Lower leg skin (tissue), 4 donors: ENCODE measurements at regions not wholly inside any gene's neighbourhood (a gene's known extent, or its start where the extent isn't known, plus 50 kb on each side); places are given as distances from the start of the nearest gene placed in this dataset.

Source experiments
- DNase-seq, 2 donors: peaks; one replicate each; pipeline ENCODE4 v3.0.0-alpha.2; 2019; ENCODE audit warnings: low spot score in 2 of 2
- H3K4me3 ChIP-seq: fragments of 200-600 bp; sonication (generic); 2 replicates; pipeline ENCODE4 v1.5.1; 2017; ENCODE audit warnings: mild to moderate bottlenecking, low read depth; ENCODE audit not compliant: poor library complexity, severe bottlenecking
- POLR2A ChIP-seq, 2 donors: fragments of 450-650 bp; IDR thresholded peaks; one replicate each; pipeline ENCODE4 v1.6.1; 2016 to 2017; ENCODE audit warnings: antibody characterized with exemption in 2 of 2, mild to moderate bottlenecking in 1 of 2, moderate library complexity in 1 of 2
- WGBS, 2 donors: methylation state at CpG; one replicate each; pipeline ENCODE4 v1.1.5; 2018; 5-methylcytosine and 5-hydroxymethylcytosine counted together
- intact Hi-C: fragments of 100-400 bp; cut with DNase I; formaldehyde crosslinking; loops from one replicate; pipeline ENCODE4 v1.15.0; 2023; ENCODE audit warnings: low total_unique reads
- TF ChIP-seq, protein P1 (sequence below), 3 donors: fragments of 450-650 bp; IDR thresholded peaks; one replicate each; pipeline ENCODE4 v1.5.1; 2016; ENCODE audit warnings: antibody characterized with exemption in 3 of 3, mild to moderate bottlenecking in 3 of 3, moderate library complexity in 2 of 3

- WGBS, 2 donors: 78 to 79% methylated on average over 2 of the region's 2 CpGs
- intact Hi-C loops: no loop called here
These were observed 853.0 kb upstream of the EPHA7 start for GRCh38 chr6:94272327-94272726.

GRCh38 chr6:94270091-94270948, 851.0 kb upstream of the EPHA7 start:
- DNase-seq: no peak
- 49 to 50% methylated on average over 4 of the region's 4 CpGs for WGBS, 2 donors
- no peak overlapping the region for H3K4me3 ChIP-seq
- TF ChIP-seq POLR2A (IDR thresholded peaks at IDR 0.05): no peak
- TF ChIP-seq, protein P1, sequence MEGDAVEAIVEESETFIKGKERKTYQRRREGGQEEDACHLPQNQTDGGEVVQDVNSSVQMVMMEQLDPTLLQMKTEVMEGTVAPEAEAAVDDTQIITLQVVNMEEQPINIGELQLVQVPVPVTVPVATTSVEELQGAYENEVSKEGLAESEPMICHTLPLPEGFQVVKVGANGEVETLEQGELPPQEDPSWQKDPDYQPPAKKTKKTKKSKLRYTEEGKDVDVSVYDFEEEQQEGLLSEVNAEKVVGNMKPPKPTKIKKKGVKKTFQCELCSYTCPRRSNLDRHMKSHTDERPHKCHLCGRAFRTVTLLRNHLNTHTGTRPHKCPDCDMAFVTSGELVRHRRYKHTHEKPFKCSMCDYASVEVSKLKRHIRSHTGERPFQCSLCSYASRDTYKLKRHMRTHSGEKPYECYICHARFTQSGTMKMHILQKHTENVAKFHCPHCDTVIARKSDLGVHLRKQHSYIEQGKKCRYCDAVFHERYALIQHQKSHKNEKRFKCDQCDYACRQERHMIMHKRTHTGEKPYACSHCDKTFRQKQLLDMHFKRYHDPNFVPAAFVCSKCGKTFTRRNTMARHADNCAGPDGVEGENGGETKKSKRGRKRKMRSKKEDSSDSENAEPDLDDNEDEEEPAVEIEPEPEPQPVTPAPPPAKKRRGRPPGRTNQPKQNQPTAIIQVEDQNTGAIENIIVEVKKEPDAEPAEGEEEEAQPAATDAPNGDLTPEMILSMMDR (IDR thresholded peaks at IDR 0.05): no peak
- intact Hi-C loops: no loop called here

More at GRCh38 chr6:94272327-94272726, 853.0 kb upstream of the EPHA7 start:
- H3K4me3 ChIP-seq: no peak overlapping the region
- DNase-seq: no peak
- TF ChIP-seq, protein P1 (IDR thresholded peaks at IDR 0.05): no peak
- no peak for TF ChIP-seq POLR2A (IDR thresholded peaks at IDR 0.05)

GRCh38 chr6:94269256-94269655, 849.9 kb upstream of the EPHA7 start:
- TF ChIP-seq POLR2A (IDR thresholded peaks at IDR 0.05): no peak
- TF ChIP-seq, protein P1 (IDR thresholded peaks at IDR 0.05): no peak
- intact Hi-C loops: no loop called here
- H3K4me3 ChIP-seq: no peak overlapping the region
- no peak for DNase-seq

- intact Hi-C loops: no loop called here
- no peak for DNase-seq
- H3K4me3 ChIP-seq: no peak overlapping the region
- TF ChIP-seq, protein P1 (IDR thresholded peaks at IDR 0.05): no peak
- TF ChIP-seq POLR2A (IDR thresholded peaks at IDR 0.05): no peak
These were observed 841.4 kb upstream of the EPHA7 start for GRCh38 chr6:94260765-94261164.

GRCh38 chr6:94254689-94255088, 835.3 kb upstream of the EPHA7 start:
- TF ChIP-seq, protein P1 (IDR thresholded peaks at IDR 0.05): no peak
- no peak for TF ChIP-seq POLR2A (IDR thresholded peaks at IDR 0.05)
- H3K4me3 ChIP-seq: no peak overlapping the region
- DNase-seq: no peak
- intact Hi-C loops: no loop called here
- 57 to 72% methylated on average over 1 of the region's 1 CpG for WGBS, 2 donors

GRCh38 chr6:94251878-94252277, 832.5 kb upstream of the EPHA7 start:
- no peak for TF ChIP-seq POLR2A (IDR thresholded peaks at IDR 0.05)
- TF ChIP-seq, protein P1 (IDR thresholded peaks at IDR 0.05): no peak
- intact Hi-C loops: no loop called here
- no peak overlapping the region for H3K4me3 ChIP-seq
- no peak for DNase-seq
